ENCODE measurements at regions not wholly inside any gene's neighbourhood (a gene's known extent, or its start where the extent isn't known, plus 50 kb on each side); places are given as distances from the start of the nearest gene placed in this dataset.
A peak's percentile ranks its signal among the peaks of the same experiment; 100 is the strongest.
"Not testable (repeated sequence)": the region's sequence is repeated elsewhere in the genome, so short reads cannot be mapped to it uniquely, and the experiment has no call there.

- Histone ChIP-seq H3K36me3 (no peaks in the 10 kb centered on the region), H3K4me3 (no peak overlapping the region), H3K27me3 (no peaks in the 10 kb centered on the region), H3K27ac (peak overlapping the region in 1 of 2 donors; percentile 55), H3K9me3 (no peaks in the 10 kb centered on the region), H3K4me1 (no peaks in the 10 kb centered on the region)
- intact Hi-C loops (cut with DNase I; ENCODE audit: low total_unique reads), result no loop called here
- DNase-seq, result no peak
- TF ChIP-seq POLR2A (IDR thresholded peaks at IDR 0.05) (no peak), CTCF (IDR thresholded peaks at IDR 0.05) (no peak)
Measured at GRCh38 chr15:99487337-99487730, 78.5 kb upstream of the MEF2A start.

GRCh38 chr15:99492275-99492674 lies 73.5 kb upstream of the MEF2A start:
- intact Hi-C loops (cut with DNase I; ENCODE audit: low total_unique reads), result no loop called here
- H3K36me3 ChIP-seq, result no peaks in the 10 kb centered on the region
- no peaks in the 10 kb centered on the region for H3K9me3 ChIP-seq
- no peak for DNase-seq
- TF ChIP-seq POLR2A (IDR thresholded peaks at IDR 0.05), result no peak
- no peak for TF ChIP-seq CTCF (IDR thresholded peaks at IDR 0.05)
- no peak overlapping the region for H3K4me3 ChIP-seq
- H3K4me1 ChIP-seq, result no peaks in the 10 kb centered on the region
- H3K27ac ChIP-seq, result no peak overlapping the region
- H3K27me3 ChIP-seq, result no peaks in the 10 kb centered on the region

- DNase-seq, result no peak
- intact Hi-C loops (cut with DNase I; ENCODE audit: low total_unique reads), result no loop called here
Measured at GRCh38 chr15:99492716-99493115, 73.1 kb upstream of the MEF2A start.

GRCh38 chr15:99493461-99493860 lies 72.3 kb upstream of the MEF2A start:
- Histone ChIP-seq H3K27ac (no peak overlapping the region), H3K27me3 (no peaks in the 10 kb centered on the region), H3K4me3 (no peak overlapping the region), H3K9me3 (no peaks in the 10 kb centered on the region), H3K4me1 (no peaks in the 10 kb centered on the region), H3K36me3 (no peaks in the 10 kb centered on the region)
- no peak for DNase-seq
- TF ChIP-seq POLR2A (IDR thresholded peaks at IDR 0.05), result no peak
- TF ChIP-seq CTCF (IDR thresholded peaks at IDR 0.05), result no peak
- intact Hi-C loops (cut with DNase I; ENCODE audit: low total_unique reads), result no loop called here

More at GRCh38 chr15:99492716-99493115, 73.1 kb upstream of the MEF2A start:
- Histone ChIP-seq H3K9me3 (no peaks in the 10 kb centered on the region), H3K27me3 (no peaks in the 10 kb centered on the region), H3K4me3 (no peak overlapping the region), H3K27ac (no peak overlapping the region), H3K36me3 (no peaks in the 10 kb centered on the region), H3K4me1 (no peaks in the 10 kb centered on the region)
- TF ChIP-seq CTCF (IDR thresholded peaks at IDR 0.05) (no peak), POLR2A (IDR thresholded peaks at IDR 0.05) (no peak)

- DNase-seq; H3K4me3 ChIP-seq; H3K36me3 ChIP-seq; H3K4me1 ChIP-seq; H3K9me3 ChIP-seq; H3K27me3 ChIP-seq; H3K27ac ChIP-seq; intact Hi-C loops (cut with DNase I; ENCODE audit: low total_unique reads): not testable (repeated sequence)
Measured at GRCh38 chr15:99494536-99495233, 71.1 kb upstream of the MEF2A start.

Measured in uterus (tissue), 3 donors.